GM12874 (cell line): ENCODE measurements at regions not wholly inside any gene's neighbourhood (a gene's known extent, or its start where the extent isn't known, plus 50 kb on each side); places are given as distances from the start of the nearest gene placed in this dataset.
A peak's percentile ranks its signal among the peaks of the same experiment; 100 is the strongest.

Source experiments
- TF ChIP-seq, protein P1 (sequence below): IDR thresholded peaks from 2 replicates; pipeline ENCODE4 v1.5.1; 2011; ENCODE audit warnings: low read depth, mild to moderate bottlenecking, control low read depth, low read length, moderate library complexity; ENCODE audit not compliant: insufficient read depth

GRCh38 chr4:74663631-74664030 lies 130.7 kb downstream of the BTC start:
- TF ChIP-seq, protein P1, sequence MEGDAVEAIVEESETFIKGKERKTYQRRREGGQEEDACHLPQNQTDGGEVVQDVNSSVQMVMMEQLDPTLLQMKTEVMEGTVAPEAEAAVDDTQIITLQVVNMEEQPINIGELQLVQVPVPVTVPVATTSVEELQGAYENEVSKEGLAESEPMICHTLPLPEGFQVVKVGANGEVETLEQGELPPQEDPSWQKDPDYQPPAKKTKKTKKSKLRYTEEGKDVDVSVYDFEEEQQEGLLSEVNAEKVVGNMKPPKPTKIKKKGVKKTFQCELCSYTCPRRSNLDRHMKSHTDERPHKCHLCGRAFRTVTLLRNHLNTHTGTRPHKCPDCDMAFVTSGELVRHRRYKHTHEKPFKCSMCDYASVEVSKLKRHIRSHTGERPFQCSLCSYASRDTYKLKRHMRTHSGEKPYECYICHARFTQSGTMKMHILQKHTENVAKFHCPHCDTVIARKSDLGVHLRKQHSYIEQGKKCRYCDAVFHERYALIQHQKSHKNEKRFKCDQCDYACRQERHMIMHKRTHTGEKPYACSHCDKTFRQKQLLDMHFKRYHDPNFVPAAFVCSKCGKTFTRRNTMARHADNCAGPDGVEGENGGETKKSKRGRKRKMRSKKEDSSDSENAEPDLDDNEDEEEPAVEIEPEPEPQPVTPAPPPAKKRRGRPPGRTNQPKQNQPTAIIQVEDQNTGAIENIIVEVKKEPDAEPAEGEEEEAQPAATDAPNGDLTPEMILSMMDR: no peak

GRCh38 chr4:74665346-74665745 lies 129.0 kb downstream of the BTC start:
- TF ChIP-seq, protein P1: no peak

DNA sequence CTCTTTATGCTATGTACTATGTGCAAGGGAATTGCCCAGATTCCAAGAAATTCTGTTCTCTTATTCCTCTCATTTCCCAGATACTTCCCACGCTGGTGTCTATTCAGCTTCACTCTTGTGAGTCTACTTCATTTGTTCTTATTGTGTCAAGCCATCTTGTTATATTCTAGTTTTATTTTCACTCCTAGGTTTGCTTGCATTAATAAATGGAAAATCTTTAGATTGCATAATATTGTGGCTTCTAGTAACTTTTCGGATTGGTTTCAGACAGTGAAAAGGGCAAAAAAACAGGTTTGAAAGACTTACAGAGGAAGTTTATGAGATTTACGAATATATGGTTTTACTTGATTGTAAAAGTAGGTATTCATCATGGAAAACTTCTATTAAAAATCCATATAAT lies 128.4 kb downstream of the BTC start:
- TF ChIP-seq, protein P1: no peak

DNA sequence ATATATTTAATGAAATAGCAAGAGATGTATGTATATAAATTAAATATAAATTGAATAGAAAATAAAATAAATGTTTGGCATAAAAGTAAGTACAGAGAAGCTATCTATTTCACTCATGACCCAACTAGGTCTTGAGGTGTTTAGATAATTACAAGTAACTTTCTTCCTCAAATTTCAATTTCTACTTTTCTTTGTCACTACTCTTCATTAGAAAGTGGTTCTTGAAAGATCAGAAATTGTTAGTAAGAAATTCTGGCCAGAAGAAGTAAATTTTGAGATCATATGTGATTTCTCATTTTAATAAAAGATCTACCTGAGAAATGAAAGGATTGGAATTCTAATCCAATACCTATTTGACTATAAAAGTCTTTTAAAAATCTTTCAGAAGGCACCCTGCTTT lies 126.9 kb downstream of the BTC start:
- TF ChIP-seq, protein P1: no peak

DNA sequence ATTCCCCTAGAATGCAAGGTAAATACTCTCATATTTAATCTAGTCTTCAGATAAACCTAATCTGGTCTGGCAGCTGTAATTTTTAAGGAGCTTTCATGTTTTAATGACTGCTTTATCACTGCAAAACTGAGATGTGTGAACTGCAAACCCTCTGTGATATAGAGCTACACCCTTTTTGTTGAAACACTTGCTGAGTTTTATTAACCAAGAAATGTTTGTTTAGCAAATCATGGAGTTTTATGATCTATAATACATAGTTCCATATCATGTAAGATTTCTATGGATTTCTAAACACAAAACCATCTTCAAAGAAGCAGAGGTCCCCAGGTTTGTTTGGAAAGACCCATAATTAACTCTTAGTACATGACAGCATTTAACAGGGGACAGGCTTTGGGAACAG lies 126.4 kb downstream of the BTC start:
- TF ChIP-seq, protein P1: no peak

GRCh38 chr4:74669702-74670101 lies 124.6 kb downstream of the BTC start:
- TF ChIP-seq, protein P1: no peak

DNA sequence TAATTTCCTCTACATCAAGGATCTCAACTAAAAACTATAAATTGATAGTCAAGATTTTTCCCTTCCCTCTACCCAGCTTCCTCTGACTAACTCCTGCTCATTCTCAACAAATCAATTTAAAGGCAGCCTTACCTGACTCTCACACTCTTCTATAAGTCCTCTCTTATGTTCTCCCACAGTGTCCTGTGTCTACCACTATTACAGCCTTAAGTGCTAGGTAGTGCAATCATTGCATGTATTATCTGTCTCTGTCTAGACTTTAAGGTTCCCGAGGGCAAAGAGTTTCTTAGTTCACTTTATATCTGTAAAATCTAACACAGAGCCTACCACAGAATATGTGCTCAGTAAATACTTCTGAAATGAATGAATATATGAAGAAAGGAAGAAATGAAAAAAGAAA lies 123.7 kb downstream of the BTC start:
- TF ChIP-seq, protein P1: no peak

GRCh38 chr4:74671080-74671698 lies 123.1 kb downstream of the BTC start:
- TF ChIP-seq, protein P1: peak; percentile 38; the same call in 1 of the 2 replicates
